LNCaP clone FGC (cell line): ENCODE measurements at regions not wholly inside any gene's neighbourhood (a gene's known extent, or its start where the extent isn't known, plus 50 kb on each side); places are given as distances from the start of the nearest gene placed in this dataset.

Experiments used
- DNase-seq: peaks from one replicate; pipeline ENCODE4 v3.0.0-alpha.2; 2011; ENCODE audit warnings: low read depth
- H3K4me3 ChIP-seq: 2 replicates; pipeline ENCODE4 v1.5.1; 2011; ENCODE audit warnings: mild to moderate bottlenecking, low read depth, low read length, control low read depth
- TF ChIP-seq, protein P1 (sequence below): IDR thresholded peaks from 2 replicates; pipeline ENCODE4 v1.5.1; 2012; ENCODE audit warnings: mild to moderate bottlenecking; ENCODE audit not compliant: control insufficient read depth, insufficient read depth; ENCODE audit errors: extremely low read depth

DNA sequence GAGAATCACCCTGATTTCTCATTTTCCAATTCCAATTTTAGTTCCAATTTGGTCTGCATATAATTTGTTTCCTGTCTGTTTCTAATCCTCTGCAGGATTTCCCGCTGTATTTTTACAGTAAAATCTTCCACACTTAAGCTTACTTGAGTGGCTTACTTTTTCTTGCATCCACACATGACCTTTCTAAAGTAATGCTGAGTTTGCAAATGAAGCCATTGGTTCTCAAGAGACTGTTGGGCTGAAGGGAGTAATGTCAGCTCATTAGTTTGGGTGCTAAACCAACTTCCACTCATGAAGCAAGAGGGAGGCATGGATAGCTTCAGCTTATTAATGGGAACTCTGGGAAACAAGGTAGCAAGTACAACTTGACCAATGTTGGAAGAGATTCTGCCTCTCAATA lies 146.4 kb downstream of the SNX10 start:
- no peak for DNase-seq
- H3K4me3 ChIP-seq, result no peak overlapping the region
- TF ChIP-seq, protein P1, sequence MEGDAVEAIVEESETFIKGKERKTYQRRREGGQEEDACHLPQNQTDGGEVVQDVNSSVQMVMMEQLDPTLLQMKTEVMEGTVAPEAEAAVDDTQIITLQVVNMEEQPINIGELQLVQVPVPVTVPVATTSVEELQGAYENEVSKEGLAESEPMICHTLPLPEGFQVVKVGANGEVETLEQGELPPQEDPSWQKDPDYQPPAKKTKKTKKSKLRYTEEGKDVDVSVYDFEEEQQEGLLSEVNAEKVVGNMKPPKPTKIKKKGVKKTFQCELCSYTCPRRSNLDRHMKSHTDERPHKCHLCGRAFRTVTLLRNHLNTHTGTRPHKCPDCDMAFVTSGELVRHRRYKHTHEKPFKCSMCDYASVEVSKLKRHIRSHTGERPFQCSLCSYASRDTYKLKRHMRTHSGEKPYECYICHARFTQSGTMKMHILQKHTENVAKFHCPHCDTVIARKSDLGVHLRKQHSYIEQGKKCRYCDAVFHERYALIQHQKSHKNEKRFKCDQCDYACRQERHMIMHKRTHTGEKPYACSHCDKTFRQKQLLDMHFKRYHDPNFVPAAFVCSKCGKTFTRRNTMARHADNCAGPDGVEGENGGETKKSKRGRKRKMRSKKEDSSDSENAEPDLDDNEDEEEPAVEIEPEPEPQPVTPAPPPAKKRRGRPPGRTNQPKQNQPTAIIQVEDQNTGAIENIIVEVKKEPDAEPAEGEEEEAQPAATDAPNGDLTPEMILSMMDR, result no peak

DNA sequence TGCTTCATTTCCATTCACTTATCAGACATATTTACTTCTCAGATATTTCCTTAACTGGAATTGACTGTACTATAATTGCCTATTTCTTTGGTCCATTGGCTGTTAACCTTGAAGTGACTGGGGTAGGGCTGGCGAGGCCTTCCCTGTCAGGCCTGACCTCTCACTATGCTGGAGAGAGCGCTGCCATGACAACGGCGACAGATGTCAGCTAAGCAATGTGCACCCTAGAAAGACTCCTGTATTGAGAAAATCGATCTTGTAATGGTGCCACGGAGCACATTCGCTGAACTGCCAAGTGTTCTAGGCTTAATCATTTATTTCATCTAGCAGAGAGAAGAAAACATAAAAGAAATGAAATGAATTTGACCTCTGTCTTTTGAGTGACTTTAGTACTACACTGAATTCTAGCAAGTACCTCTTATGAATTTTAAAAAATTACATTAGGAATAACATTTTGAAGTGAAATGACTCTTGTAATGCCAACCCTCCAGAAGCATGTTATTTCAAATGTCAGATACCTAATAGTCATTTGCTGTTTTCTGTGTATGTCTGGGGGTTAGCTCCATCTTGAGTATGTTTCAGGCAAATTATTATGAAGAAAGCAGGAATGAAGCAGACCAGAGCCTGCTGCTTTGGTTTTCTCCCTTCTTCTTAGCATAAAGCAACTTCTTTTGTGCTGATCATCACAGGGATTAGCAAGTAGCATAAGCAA lies 148.0 kb downstream of the SNX10 start:
- DNase-seq, result no peak
- H3K4me3 ChIP-seq, result no peak overlapping the region
- TF ChIP-seq, protein P1, result no peak

DNA sequence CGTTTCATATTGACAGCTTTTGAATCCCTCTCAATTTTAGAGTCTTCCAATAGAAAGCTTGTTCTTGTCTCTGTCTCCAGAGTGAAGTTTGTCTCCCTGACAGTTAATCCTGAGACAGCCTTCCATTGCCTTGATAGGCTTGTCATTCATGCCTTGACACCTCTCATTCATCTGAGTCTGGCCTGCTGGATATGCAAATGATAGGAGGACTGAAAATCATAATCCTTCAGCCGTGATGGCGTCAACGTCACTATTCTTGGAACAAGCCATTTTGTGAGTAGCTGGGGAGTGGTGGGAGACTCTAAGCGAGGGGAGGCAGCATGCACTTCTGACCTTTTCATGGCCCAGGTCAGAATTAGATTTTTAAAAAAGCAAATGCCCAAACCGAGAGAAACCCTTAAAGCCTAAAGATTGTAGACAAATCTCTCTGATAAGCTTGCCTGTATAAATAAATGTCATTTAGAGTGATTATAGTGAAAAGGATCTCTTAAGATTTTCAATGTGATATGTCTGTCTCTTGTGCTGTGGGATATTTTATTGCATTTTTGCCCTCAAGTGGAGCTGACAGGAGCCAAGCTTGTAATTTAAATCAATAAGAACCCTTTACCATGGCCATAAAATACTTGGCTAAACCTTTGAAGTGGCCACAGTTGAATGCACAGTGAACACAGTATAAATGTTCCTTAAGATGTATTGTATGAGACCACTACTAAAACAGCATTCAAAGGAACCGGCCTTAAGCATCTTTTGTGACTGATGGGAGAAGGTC lies 148.8 kb downstream of the SNX10 start:
- TF ChIP-seq, protein P1, result no peak
- DNase-seq, result no peak
- no peak overlapping the region for H3K4me3 ChIP-seq

DNA sequence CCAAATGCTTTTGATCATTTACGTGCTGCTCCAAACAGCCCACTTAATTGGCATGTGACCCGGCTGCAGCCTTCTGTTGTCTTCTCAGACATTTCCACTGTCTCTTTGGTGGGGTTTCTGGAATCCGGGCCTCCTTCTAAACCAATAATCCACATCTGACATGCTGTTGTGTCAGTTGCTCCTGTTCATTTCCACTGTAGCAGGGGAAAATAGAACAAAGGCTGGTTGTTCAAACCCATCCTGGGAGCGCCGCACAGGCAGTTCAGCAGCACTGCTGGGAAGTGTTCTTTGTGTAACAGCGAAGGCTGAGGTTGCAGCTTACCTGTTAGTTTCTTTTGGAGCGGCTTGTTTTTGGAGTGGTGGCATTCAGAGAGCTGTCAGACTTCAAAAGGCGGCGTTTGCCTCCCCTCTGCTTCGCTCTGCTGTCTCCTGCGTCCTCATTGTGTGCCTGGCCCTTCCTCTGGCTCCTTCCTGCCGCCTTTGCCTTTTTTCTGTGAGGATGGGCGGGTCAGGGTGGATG lies 149.4 kb downstream of the SNX10 start:
- DNase-seq, result no peak
- H3K4me3 ChIP-seq, result no peak overlapping the region
- TF ChIP-seq, protein P1, result no peak

DNA sequence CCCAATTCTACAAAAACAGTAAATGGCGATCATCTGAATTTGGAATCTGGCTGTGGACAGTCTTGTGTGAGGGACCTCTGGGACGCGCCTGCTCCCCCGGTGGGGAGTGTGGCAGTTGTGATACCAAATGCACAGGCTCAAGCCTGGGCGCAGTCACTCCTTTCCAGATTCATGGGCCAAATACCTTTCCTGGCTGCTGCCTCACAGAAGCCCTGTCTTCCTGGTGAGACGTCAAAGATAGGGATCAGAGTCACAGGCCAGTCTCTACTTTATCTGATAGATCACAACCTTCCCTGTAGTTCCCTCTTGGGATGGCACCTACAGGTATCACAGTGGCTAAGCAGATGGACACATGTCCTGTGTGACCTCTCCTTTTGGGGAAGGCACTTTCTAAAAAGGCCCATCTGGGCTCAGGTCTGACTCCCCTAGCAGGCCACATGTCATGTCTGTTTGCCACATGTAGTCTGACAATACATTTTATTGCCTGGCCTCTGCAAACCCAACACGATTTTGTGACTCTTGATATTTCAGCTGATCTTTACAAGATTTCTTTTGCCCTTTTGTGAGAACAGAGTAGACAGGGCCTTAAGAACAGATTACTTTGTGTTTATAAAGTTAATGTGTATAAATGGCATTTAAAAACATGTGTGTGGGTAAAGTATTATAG lies 150.1 kb downstream of the SNX10 start:
- TF ChIP-seq, protein P1, result no peak
- H3K4me3 ChIP-seq, result no peak overlapping the region
- no peak for DNase-seq

DNA sequence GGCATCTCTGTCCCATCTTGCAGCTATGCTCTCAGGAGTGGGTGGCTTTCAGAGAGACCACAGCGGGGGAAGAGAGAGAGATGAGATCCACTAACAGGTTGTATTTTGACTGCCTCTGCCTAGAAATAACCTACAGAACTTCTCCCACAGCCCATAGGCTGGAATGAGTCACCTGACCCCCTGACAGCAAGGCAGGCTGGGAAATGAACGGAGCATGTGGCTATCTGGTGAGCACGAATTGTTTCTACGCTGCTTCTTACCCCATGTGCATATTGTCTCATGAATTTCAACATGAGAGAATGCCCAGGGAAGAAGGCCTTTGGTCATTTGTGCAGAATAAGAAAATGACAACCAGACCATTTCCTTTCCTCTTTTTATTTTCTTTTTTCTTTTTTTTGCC lies 151.3 kb downstream of the SNX10 start:
- TF ChIP-seq, protein P1, result no peak
- no peak overlapping the region for H3K4me3 ChIP-seq

More for the DNA sequence above, 151.3 kb downstream of the SNX10 start:
- DNase-seq, result no peak
